Stimulated activated memory B cell treated with anti-CD40 and anti-IgM and Interleukin-4, amounts not matched to agents 10 μg/mL and 1 μg/mL and 100 μg/mL, for 72 hours (primary cell): ENCODE measurements at regions not wholly inside any gene's neighbourhood (a gene's known extent, or its start where the extent isn't known, plus 50 kb on each side); places are given as distances from the start of the nearest gene placed in this dataset.

Experiments
- ATAC-seq: fragments of 150-1000 bp; cut with Tn5 transposase; 2 replicates; pipeline ENCODE4 v1.10.0; 2021
- H3K27ac Mint-ChIP-seq: one replicate; pipeline ENCODE4 v1.8.0; 2022; ENCODE audit warnings: mild to moderate bottlenecking, mixed read lengths
- H3K27me3 Mint-ChIP-seq: one replicate; pipeline ENCODE4 v1.8.0; 2022; ENCODE audit warnings: mixed read lengths
- H3K36me3 Mint-ChIP-seq: one replicate; pipeline ENCODE4 v1.8.0; 2022; ENCODE audit warnings: mixed read lengths
- H3K4me1 Mint-ChIP-seq: one replicate; pipeline ENCODE4 v1.8.0; 2022; ENCODE audit warnings: mixed read lengths
- H3K4me3 Mint-ChIP-seq: one replicate; pipeline ENCODE4 v1.8.0; 2022; ENCODE audit warnings: mild to moderate bottlenecking, moderate library complexity, mixed read lengths
- H3K9me3 Mint-ChIP-seq: one replicate; pipeline ENCODE4 v1.8.0; 2022; ENCODE audit warnings: mixed read lengths

- Mint-ChIP-seq H3K27me3 (peaks cover 8% of the 10 kb centered on the region), H3K4me1 (no peaks in the 10 kb centered on the region), H3K36me3 (no peaks in the 10 kb centered on the region), H3K4me3 (no peak overlapping the region), H3K9me3 (peaks cover 16% of the 10 kb centered on the region), H3K27ac (no peak overlapping the region)
- ATAC-seq = no peak
Measured at GRCh38 chr14:104522926-104523545, 56.5 kb upstream of the C14orf180 start.

GRCh38 chr14:104523546-104523935 lies 56.0 kb upstream of the C14orf180 start:
- Mint-ChIP-seq H3K27ac (no peak overlapping the region), H3K36me3 (no peaks in the 10 kb centered on the region), H3K9me3 (peaks cover 16% of the 10 kb centered on the region), H3K27me3 (peaks cover 8% of the 10 kb centered on the region), H3K4me3 (no peak overlapping the region), H3K4me1 (no peaks in the 10 kb centered on the region)
- no peak for ATAC-seq

DNA sequence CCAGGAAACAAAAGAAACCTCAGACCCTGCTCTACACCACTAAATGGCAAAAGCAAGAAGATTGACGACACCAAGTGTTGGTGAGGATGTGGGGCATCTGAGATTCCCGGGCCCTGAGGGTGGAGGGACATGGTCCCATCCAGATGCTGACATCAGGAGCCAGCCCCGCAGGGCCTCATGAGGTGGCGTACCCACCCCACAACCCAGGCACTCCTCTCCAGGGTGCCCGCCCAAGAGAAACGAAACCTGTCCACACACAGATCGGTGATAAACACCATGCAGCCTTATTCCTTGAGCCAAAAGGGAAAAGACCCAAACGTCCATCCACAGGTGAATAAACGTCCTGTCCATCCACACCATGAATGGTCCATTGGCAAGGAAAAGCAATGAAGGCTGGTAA lies 54.8 kb upstream of the C14orf180 start:
- no peak overlapping the region for H3K4me3 Mint-ChIP-seq
- no peak for ATAC-seq
- no peak overlapping the region for H3K27ac Mint-ChIP-seq
- no peaks in the 10 kb centered on the region for H3K27me3 Mint-ChIP-seq
- H3K4me1 Mint-ChIP-seq = no peaks in the 10 kb centered on the region
- no peaks in the 10 kb centered on the region for H3K36me3 Mint-ChIP-seq
- peaks cover 16% of the 10 kb centered on the region for H3K9me3 Mint-ChIP-seq

DNA sequence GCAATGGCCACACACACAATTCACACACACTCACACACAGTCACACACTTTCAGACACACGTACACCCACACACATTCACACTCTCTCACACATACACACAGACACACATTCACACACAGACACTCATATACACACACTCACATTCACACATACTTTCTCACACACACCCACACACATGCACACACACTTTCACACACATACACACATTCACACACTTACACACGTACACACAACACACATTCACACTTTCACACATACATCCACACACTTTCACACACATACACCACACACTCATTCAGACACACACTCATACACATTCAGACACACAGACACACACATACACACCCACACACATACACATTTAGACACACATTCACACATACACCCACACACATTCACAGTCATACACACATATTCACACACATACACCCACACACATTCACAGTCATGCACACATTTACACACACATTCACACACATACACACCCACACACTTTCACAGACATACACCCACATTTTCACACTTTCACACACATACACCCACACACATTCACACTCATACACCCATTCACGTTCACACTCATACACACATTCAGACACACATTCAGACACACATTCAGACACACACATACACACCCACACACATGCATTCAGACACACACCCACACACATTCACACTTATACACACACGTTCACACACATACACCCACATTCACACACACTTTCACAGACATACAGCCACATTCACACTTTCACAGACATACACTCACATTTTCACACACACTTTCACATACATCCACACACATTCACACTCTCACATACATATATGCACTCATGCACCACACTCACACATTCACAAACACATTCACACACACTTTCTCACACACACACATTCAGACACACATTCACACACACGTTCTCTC lies 52.6 kb upstream of the C14orf180 start:
- Mint-ChIP-seq H3K9me3 (peaks cover 16% of the 10 kb centered on the region), H3K27me3 (peaks cover 4% of the 10 kb centered on the region), H3K36me3 (no peaks in the 10 kb centered on the region), H3K4me3 (no peak overlapping the region), H3K4me1 (no peaks in the 10 kb centered on the region), H3K27ac (no peak overlapping the region)
- no peak for ATAC-seq

DNA sequence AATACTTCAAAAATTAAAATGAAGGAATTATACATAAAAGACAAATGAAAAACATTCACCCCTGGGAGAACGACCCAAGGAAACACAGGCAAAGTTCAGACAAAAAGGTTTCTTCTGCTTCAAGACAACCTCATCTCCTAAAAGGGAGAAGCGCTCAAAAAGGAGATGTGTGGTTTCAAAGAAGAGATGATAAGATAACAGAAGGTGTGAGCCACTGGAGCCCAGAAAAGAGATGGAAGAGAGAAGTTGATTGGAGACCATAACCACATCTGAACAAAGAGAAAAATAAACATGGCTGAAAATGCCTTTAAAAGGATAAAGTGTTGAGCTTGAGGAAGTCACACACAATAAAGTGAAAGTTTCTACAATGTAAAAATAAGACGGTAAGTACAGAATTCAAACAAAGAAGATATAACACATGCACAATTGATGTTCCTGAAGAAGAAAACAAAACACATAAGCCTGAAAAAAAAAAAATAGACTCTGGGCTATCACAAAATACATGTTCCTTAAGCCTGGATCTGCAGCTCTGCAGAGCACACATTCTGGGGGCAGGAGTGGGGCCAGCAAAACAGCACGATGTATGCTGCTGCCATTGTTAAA lies 51.6 kb upstream of the C14orf180 start:
- H3K4me1 Mint-ChIP-seq = no peaks in the 10 kb centered on the region
- H3K27me3 Mint-ChIP-seq = peaks cover 8% of the 10 kb centered on the region
- no peak overlapping the region for H3K4me3 Mint-ChIP-seq
- H3K36me3 Mint-ChIP-seq = no peaks in the 10 kb centered on the region
- peaks cover 16% of the 10 kb centered on the region for H3K9me3 Mint-ChIP-seq
- no peak for ATAC-seq
- no peak overlapping the region for H3K27ac Mint-ChIP-seq

DNA sequence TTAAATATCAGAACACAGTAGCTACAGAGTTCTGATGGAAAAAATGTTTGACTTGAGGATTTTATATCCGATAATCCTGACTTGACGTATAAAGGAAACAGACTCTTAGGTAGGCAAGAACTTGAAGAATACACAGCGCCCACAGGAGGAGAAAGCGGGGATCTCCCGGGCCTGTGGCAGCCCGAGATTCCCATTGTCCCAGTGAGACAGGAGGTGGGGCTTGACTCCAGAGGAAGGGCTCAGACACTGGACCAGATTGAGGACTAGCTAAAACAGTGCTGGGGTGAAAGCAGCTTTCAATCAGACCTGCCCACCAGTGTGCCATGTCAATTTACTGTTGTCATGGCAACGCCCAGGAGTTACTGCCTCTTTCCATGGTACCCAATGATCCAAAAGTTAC lies 51.1 kb upstream of the C14orf180 start:
- Mint-ChIP-seq H3K27ac (no peak overlapping the region), H3K4me1 (no peaks in the 10 kb centered on the region), H3K4me3 (no peak overlapping the region), H3K27me3 (peaks cover 8% of the 10 kb centered on the region), H3K9me3 (peaks cover 16% of the 10 kb centered on the region), H3K36me3 (no peaks in the 10 kb centered on the region)
- no peak for ATAC-seq
